ENCODE measurements at regions not wholly inside any gene's neighbourhood (a gene's known extent, or its start where the extent isn't known, plus 50 kb on each side); places are given as distances from the start of the nearest gene placed in this dataset.

- TF ChIP-seq EZH2 (IDR thresholded peaks at IDR 0.05; ENCODE audit: low read length, unreplicated experiment) (no peak), CTCF (conservative IDR thresholded peaks at IDR 0.05; ENCODE audit: low read depth, low read length) (no peak)
These were observed 59.7 kb upstream of the TCF20 start for GRCh38 chr22:42330170-42330569.

Measured in PC-3 (cell line).